SKM-1 treated with dmso at 0.1 percent for 144 hours (cell line): ENCODE measurements at regions not wholly inside any gene's neighbourhood (a gene's known extent, or its start where the extent isn't known, plus 50 kb on each side); places are given as distances from the start of the nearest gene placed in this dataset.

ENCODE experiments used
- DNase-seq: peaks from one replicate; lab custom pipeline; 2025; ENCODE audit not compliant: unreplicated experiment; lab: John Stamatoyannopoulos, UW

- DNase-seq, result no peak
Observed at GRCh38 chr1:4086085-4086850, 186.2 kb upstream of the C1orf174 start.

DNA sequence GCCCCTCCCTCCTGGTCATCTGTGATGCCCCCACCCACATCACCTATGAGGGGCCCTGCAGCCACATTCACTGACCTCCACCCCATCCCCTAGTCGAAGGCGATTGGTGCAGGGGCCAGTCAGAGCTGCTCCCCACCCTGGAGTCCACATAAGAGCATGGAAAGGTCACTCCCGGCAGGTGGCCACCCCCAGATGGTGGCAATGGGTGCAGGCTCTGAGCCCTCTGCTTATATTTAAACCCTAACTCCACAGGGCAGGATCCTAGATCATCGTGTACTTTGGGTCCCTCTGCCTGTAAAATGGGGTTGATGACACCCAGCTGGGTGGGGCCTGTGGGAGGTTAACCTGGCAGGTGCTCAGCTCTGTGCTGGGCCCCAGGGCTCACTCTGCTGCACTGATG, 186.8 kb upstream of the C1orf174 start:
- DNase-seq, result no peak

DNA sequence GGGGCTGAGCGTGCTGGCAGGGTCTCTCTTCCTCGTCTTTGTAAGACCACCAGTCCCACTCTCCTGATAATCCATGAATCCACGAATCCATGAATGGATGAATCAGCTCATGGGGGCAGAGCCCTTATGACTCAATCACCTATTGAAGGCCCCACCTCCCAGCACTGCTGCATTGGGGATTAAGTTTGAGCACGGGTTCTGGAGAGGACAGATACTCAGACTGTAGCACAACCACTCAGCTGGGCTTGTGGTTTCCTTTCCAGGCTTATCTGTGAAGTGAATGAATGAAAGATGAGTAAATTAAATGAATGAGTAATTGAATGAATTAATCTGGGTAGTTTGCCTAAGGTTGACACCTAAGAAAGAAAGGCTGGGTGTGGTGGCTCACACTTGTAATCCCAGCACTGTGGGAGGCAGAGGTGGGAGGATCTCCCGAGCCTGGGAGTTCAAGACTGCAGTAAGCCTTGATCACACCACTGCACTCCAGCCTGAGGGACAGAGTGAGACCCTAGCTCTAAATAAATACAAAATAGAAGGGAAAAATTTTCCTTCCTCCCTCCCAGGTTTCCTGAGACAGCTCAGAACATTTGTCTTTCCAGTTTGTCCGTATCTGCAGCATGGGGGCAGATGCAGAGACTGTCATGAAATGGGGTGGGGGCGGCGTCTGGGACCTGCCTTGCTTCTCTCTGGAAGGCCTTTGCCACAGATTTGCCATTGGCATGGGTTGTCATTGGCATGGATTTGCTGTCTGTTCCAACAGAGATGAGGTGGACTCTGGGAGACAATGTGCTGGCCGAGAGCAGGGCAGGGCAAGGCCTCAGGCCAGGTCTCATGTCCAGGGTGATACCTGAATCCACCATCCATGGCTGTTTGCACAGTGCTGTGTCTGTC, 187.7 kb upstream of the C1orf174 start:
- no peak for DNase-seq

DNA sequence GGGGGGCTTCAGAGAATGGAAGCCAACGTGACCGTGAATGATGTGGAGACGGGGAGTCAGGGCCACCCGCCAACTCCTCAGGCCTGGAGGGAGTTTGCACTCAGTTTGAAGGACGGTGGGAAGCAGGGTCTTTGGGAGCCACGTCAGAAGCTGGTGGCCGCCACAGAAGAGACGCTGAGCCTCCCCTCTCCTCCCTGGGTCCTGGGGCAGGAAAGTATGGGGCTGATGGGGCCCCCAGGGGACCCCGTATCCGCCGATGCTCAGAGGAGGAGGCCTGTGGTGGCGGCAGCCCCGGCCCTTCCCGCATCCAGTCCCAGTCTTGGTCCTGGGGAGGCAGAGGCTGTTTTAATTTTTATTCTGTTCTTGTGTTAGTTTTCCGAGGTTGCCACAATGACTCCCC, 188.6 kb upstream of the C1orf174 start:
- DNase-seq, result no peak

GRCh38 chr1:4089421-4090175, 189.5 kb upstream of the C1orf174 start:
- no peak for DNase-seq

DNA sequence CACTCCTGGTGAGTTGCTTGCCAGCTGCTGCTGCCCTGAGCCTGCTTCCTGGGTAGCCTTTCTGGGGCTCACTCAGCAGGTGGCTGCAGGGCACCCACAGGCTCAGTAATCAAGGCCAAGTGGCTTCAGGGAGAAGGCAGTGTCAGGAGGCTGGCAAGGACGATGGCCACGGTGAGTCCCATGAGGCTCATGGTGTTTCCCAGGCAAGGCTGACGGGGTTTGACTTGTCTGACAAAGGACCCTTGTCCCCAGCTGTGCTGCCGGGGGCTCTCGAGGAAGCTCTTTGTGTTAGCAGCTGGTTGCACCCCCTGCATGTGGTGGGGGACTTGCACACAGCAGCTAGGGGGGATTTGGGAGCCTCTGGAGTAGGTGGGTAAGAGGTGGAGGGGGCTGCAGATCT, 190.5 kb upstream of the C1orf174 start:
- DNase-seq, result no peak

GRCh38 chr1:4090976-4091660, 191.0 kb upstream of the C1orf174 start:
- no peak for DNase-seq

GRCh38 chr1:4091996-4092395, 191.9 kb upstream of the C1orf174 start:
- DNase-seq, result no peak

GRCh38 chr1:4093856-4094565, 193.9 kb upstream of the C1orf174 start:
- DNase-seq, result no peak

GRCh38 chr1:4095433-4095971, 195.4 kb upstream of the C1orf174 start:
- no peak for DNase-seq

GRCh38 chr1:4101459-4102161, 201.5 kb upstream of the C1orf174 start:
- DNase-seq, result no peak

GRCh38 chr1:4105300-4105880, 205.3 kb upstream of the C1orf174 start:
- no peak for DNase-seq

DNA sequence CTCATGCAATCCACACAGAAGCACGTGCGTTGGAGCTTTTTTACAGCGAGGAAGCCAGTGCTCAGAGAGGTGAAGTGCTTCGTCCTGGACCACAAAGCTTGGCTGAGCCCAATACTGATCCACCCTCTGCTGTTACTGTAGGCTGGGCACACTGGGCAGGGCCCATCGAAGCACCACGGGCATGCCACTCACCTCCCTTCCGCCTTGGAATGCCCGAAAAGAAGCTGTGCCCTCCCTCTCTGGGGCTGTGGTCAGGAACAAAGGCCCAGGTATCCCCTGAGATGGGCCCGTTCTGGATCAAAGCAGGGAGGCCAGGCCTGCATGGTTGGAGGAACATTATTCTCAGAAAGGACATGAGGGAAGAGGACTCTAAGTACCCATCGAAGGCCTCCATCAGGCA, 206.7 kb upstream of the C1orf174 start:
- DNase-seq, result no peak

- DNase-seq, result no peak
Observed at GRCh38 chr1:4107291-4107690, 207.2 kb upstream of the C1orf174 start.

DNA sequence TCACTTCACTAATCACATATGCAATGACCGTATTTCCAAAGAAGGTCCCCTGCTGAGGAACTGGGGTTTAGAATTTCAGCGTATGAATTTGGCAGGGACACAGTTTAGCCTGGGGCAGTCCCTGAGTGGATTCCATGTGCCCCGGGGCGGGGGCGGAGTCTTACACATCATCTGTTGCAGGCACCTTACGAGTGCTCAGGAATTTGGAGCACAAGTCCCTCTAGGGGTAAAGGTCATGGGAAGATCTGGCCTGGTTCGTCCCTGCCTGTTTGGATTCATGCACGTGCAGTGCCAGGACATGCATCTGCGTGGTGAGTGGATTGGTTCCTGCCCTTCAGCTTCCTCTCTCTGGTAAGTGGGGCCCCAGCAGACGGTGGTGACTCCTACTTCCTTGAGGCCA, 208.3 kb upstream of the C1orf174 start:
- no peak for DNase-seq

DNA sequence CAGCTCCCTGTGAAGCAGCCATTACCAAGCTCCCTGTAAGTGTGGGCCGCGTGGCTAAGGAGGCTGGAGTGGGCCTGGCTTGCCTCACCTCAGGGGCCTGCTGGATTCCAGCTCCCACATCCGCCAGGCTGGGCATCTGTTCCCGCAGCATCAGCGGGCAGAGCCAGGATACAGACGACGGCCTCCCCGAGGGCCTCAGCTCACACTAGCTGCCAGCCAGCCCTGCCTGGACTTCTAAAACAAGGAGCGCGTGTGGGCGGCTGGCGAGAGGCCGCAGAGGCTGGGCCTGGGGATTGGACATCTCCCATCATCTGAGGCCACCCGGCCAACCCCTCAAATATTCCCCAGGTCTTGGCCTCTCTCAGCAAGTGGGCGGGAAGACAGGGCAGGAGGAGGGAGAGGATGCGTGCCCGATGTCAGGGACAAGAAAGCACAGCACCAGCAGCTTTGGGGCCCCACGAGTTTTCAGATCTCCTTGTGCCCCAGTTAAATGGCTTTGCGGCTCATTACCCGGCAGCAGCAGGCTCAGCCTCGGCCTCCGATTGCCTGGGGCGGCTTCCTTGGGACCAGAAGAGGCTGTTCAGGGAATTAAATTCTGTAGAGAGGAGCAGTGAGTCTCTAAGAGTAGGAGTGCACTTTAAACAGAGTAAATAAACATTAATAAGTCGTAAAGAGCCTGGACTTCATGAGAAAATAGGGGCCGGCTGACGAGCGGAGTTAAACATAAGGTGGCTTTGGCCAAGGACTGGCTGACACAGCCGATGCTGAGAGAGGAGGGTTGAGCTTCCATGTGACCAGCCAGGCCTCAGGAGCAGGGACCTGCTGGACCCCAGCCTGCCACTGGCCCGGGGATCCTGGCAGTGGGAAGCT, 208.9 kb upstream of the C1orf174 start:
- DNase-seq, result no peak

DNA sequence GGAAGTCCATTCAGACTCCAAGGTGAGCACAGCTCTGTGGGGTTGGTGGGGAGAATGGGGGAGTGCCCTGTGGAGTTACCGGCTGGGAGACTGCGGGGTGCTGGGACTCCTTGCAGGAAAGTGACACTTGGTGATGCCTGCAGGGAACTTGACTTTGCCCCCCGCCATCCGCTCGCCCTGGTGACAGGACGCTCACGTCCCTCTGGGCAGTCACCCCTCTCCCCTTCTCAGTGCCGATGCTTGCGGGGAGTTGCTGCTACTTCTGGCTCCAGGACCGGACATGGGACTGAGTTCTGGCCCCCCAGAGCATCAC, 209.5 kb upstream of the C1orf174 start:
- no peak for DNase-seq

- no peak for DNase-seq
Observed at GRCh38 chr1:4110888-4111287, 210.8 kb upstream of the C1orf174 start.
